HepG2 (cell line): ENCODE measurements at regions not wholly inside any gene's neighbourhood (a gene's known extent, or its start where the extent isn't known, plus 50 kb on each side); places are given as distances from the start of the nearest gene placed in this dataset.

ENCODE experiments used
- ATAC-seq: fragments of 200-7000 bp; cut with Tn5 transposase; 3 replicates; pipeline ENCODE4 v1.9.1; 2020; ENCODE audit warnings: mild to moderate bottlenecking, moderate library complexity
- BruUV-seq: library from RNA; stranded (reverse); fragments of 400-500 nt; replicated peaks from 2 replicates; lab custom pipeline; 2021; lab: Mats Ljungman, UMichigan
- CTCF ChIA-PET: fragments of 300-600 bp; formaldehyde crosslinking; extraction: SDS; loops from one replicate; lab custom pipeline; 2021; ENCODE audit warnings: low total read pairs, inconsistent platforms, low intra/inter-chr PET ratio; lab: Yijun Ruan, JAX
- POLR2A ChIA-PET: fragments of 350-600 bp; sonication (Branson Sonifier 250); formaldehyde crosslinking; loops from one replicate; lab custom pipeline; 2020; ENCODE audit warnings: antibody characterized with exemption, inconsistent platforms; lab: Yijun Ruan, JAX
- DNase-seq: peaks from one replicate; pipeline ENCODE4 v3.0.0-alpha.2; 2015; ENCODE audit warnings: low spot score
- FAIRE-seq: peaks from 3 replicates; lab custom pipeline; 2011; peaks lifted over from hg19 to GRCh38; lab: Jason Lieb, UNC
- H2AFZ ChIP-seq: one replicate; pipeline ENCODE4 v1.6.1; 2011; ENCODE audit warnings: low read length, inconsistent platforms
- H3K27ac ChIP-seq: fragments of 300-600 bp; 3 replicates; pipeline ENCODE4 v1.8.0; 2011; ENCODE audit warnings: mixed run types, mild to moderate bottlenecking, mixed read lengths, low read length, inconsistent platforms; ENCODE audit not compliant: insufficient read depth; ENCODE audit errors: extremely low read length
- H3K27me3 ChIP-seq, 2 experiments: fragments of 200-600 bp in 1 of 2; 2 replicates in 1 of 2; 3 replicates in 1 of 2; pipeline versions ENCODE4 v1.6.0 to v1.8.0; 2011; ENCODE audit warnings: low read length in 2 of 2, mild to moderate bottlenecking in 2 of 2, moderate library complexity in 2 of 2, inconsistent platforms in 1 of 2; ENCODE audit not compliant: insufficient read depth in 2 of 2, control insufficient read depth in 1 of 2
- H3K36me3 ChIP-seq, 2 experiments: fragments of 200-600 bp in 1 of 2; replicated peaks in 1 of 2; 2 replicates in 1 of 2; 3 replicates in 1 of 2; pipeline versions ENCODE4 v1.5.1 to v1.8.0; 2011; ENCODE audit warnings: low read length in 2 of 2, inconsistent platforms in 1 of 2; ENCODE audit not compliant: insufficient read depth in 2 of 2, control insufficient read depth in 1 of 2
- H3K4me1 ChIP-seq: 2 replicates; pipeline ENCODE4 v1.5.1; 2012; ENCODE audit warnings: low read length, inconsistent platforms; ENCODE audit not compliant: insufficient read depth
- H3K4me2 ChIP-seq: 2 replicates; pipeline ENCODE4 v1.6.0; 2011; ENCODE audit warnings: low read depth, low read length, inconsistent platforms
- H3K4me3 ChIP-seq, 3 experiments: fragments of 200-600 bp in 1 of 3; sonication (generic), shearing (Covaris generic) in 1 of 3; replicated peaks in 1 of 3; 2 replicates each; pipeline ENCODE4 v1.5.1; 2011 to 2016; ENCODE audit warnings: low read length in 3 of 3, inconsistent platforms in 2 of 3, low read depth in 2 of 3, mild to moderate bottlenecking in 2 of 3, control low read depth in 1 of 3, mixed read lengths in 1 of 3; ENCODE audit not compliant: insufficient read depth in 1 of 3
- H3K79me2 ChIP-seq: one replicate; pipeline ENCODE4 v1.6.1; 2011; ENCODE audit warnings: low read length, inconsistent platforms; ENCODE audit not compliant: insufficient read depth
- H3K9ac ChIP-seq: 2 replicates; pipeline ENCODE4 v1.6.0; 2011; ENCODE audit warnings: mild to moderate bottlenecking, low read depth, low read length, inconsistent platforms; ENCODE audit not compliant: insufficient read depth
- H3K9me3 ChIP-seq: 2 replicates; pipeline ENCODE4 v1.5.1; 2012; ENCODE audit warnings: mild to moderate bottlenecking, low read length
- H4K20me1 ChIP-seq: 2 replicates; pipeline ENCODE4 v1.6.0; 2011; ENCODE audit warnings: inconsistent platforms, mild to moderate bottlenecking, low read length, moderate library complexity; ENCODE audit not compliant: insufficient read depth
- AHDC1 ChIP-seq: sonication (generic); formaldehyde crosslinking; IDR thresholded peaks from 2 replicates; pipeline ENCODE4 v1.5.1; 2020; ENCODE audit warnings: mild to moderate bottlenecking, missing genetic modification reagents, borderline replicate concordance
- E2F2 ChIP-seq: sonication (generic); formaldehyde crosslinking; IDR thresholded peaks from 2 replicates; pipeline ENCODE4 v1.4.0; 2020; ENCODE audit warnings: missing genetic modification reagents, borderline replicate concordance
- FOXJ3 ChIP-seq: sonication (generic); formaldehyde crosslinking; IDR thresholded peaks from 2 replicates; pipeline ENCODE4 v1.4.0; 2020; ENCODE audit warnings: missing genetic modification reagents, mild to moderate bottlenecking, borderline replicate concordance
- HMG20B ChIP-seq: conservative IDR thresholded peaks from 2 replicates; pipeline ENCODE4 v1.6.1; 2016; ENCODE audit warnings: missing genetic modification reagents, missing compliant biosample characterization
- LBX2 ChIP-seq: sonication (generic); formaldehyde crosslinking; IDR thresholded peaks from 2 replicates; pipeline ENCODE4 v1.5.0; 2020; ENCODE audit warnings: missing genetic modification reagents, mild to moderate bottlenecking, borderline replicate concordance
- MTF1 ChIP-seq: sonication (generic); formaldehyde crosslinking; IDR thresholded peaks from 2 replicates; pipeline ENCODE4 v1.5.0; 2020; ENCODE audit warnings: missing genetic modification reagents
- MYC ChIP-seq: sonication (generic); formaldehyde crosslinking; IDR thresholded peaks from 2 replicates; pipeline ENCODE4 v1.9.0; 2021; ENCODE audit warnings: missing genetic modification reagents, borderline replicate concordance
- MZF1 ChIP-seq: sonication (generic); formaldehyde crosslinking; IDR thresholded peaks from 2 replicates; pipeline ENCODE4 v1.8.1; 2023; ENCODE audit warnings: mild to moderate bottlenecking, missing genetic modification reagents, borderline replicate concordance
- NAIF1 ChIP-seq: sonication (generic); formaldehyde crosslinking; IDR thresholded peaks from 2 replicates; pipeline ENCODE4 v1.5.0; 2020; ENCODE audit warnings: mild to moderate bottlenecking, missing genetic modification reagents, borderline replicate concordance
- NFIB ChIP-seq: sonication (generic); formaldehyde crosslinking; IDR thresholded peaks from 2 replicates; pipeline ENCODE4 v1.9.0; 2021; ENCODE audit warnings: missing genetic modification reagents, mild to moderate bottlenecking, borderline replicate concordance
- PAWR ChIP-seq: sonication (generic); formaldehyde crosslinking; IDR thresholded peaks from 2 replicates; pipeline ENCODE4 v1.4.0; 2020; ENCODE audit warnings: missing genetic modification reagents, mild to moderate bottlenecking, borderline replicate concordance
- RCOR2 ChIP-seq: IDR thresholded peaks from 2 replicates; pipeline ENCODE4 v1.6.1; 2016; ENCODE audit warnings: missing biosample characterization, missing genetic modification reagents
- SNRNP70 ChIP-seq: fragments of 200-400 bp; formaldehyde crosslinking; IDR thresholded peaks from 2 replicates; pipeline ENCODE4 v1.6.1; 2017; ENCODE audit warnings: mild to moderate bottlenecking, low read depth, low read length, moderate library complexity
- TEAD2 ChIP-seq: sonication (generic); formaldehyde crosslinking; IDR thresholded peaks from 2 replicates; pipeline ENCODE4 v1.9.0; 2021; ENCODE audit warnings: missing genetic modification reagents
- YEATS4 ChIP-seq: sonication (generic); formaldehyde crosslinking; IDR thresholded peaks from 2 replicates; pipeline ENCODE4 v1.4.0; 2020; ENCODE audit warnings: missing genetic modification reagents, borderline replicate concordance
- ZBTB37 ChIP-seq: sonication (generic); formaldehyde crosslinking; IDR thresholded peaks from 2 replicates; pipeline ENCODE4 v1.4.0; 2020; ENCODE audit warnings: mild to moderate bottlenecking, missing genetic modification reagents
- ZNF367 ChIP-seq: sonication (generic); formaldehyde crosslinking; IDR thresholded peaks from 2 replicates; pipeline ENCODE4 v1.4.0; 2020; ENCODE audit warnings: missing genetic modification reagents, borderline replicate concordance
- ZNF644 ChIP-seq: IDR thresholded peaks from 2 replicates; pipeline ENCODE4 v1.6.1; 2016; ENCODE audit warnings: low read depth
- WGBS: methylation state at CpG from one replicate; pipeline ENCODE4 v1.1.6; 2017; ENCODE audit warnings: low lambda C conversion rate; 5-methylcytosine and 5-hydroxymethylcytosine counted together
- in situ Hi-C: cut with HindIII; loops from 2 replicates; pipeline ENCODE4 v1.10.0; 2017; ENCODE audit warnings: low pct_unique_long_range_greater_than_20kb; ENCODE audit not compliant: extremely low pct_ligation_motif_present
- intact Hi-C: fragments of 100-400 bp; cut with micrococcal nuclease; formaldehyde crosslinking; loops from one replicate; pipeline ENCODE4 v1.10.0; 2022; ENCODE audit not compliant: unreplicated experiment

- Histone ChIP-seq H4K20me1 (no peaks in the 10 kb centered on the region), H3K79me2 (no peaks in the 10 kb centered on the region), H3K4me2 (no peak overlapping the region), H3K9me3 (peaks cover 39% of the 10 kb centered on the region), H3K27me3 (no peaks in the 10 kb centered on the region), H3K27ac (no peak overlapping the region), H3K9ac (no peak overlapping the region), H3K4me3 (no peak overlapping the region), H3K4me1 (no peaks in the 10 kb centered on the region), H3K36me3 (no peaks in the 10 kb centered on the region), H2AFZ (no peak overlapping the region)
- CTCF ChIA-PET: no interaction called here
- 29% methylated on average over 2 of the region's 9 CpGs for WGBS
- BruUV-seq: no TSS peak
- POLR2A ChIA-PET: no interaction called here
- in situ Hi-C loops (no loop called here), intact Hi-C loops (no loop called here)
- FAIRE-seq: no peak
- no peak for DNase-seq
- ATAC-seq: no peak
- TF ChIP-seq MTF1 (CRISPR knock-in tag) (no peak), LBX2 (no peak), ZNF644 (no peak), FOXJ3 (CRISPR knock-in tag) (no peak), NFIB (no peak), MZF1 (no peak), PAWR (CRISPR knock-in tag) (no peak), MYC (no peak), NAIF1 (CRISPR knock-in tag) (no peak), ZNF367 (CRISPR knock-in tag) (no peak), SNRNP70 (no peak), YEATS4 (CRISPR knock-in tag) (no peak), AHDC1 (no peak), ZBTB37 (no peak), E2F2 (CRISPR knock-in tag) (no peak), TEAD2 (no peak), RCOR2 (CRISPR knock-in tag) (no peak), HMG20B (CRISPR knock-in tag) (no peak)
Observed at GRCh38 chr7:57198801-57199200, 66.6 kb upstream of the ZNF479 start.
